Neural cell (in vitro differentiated cells): ENCODE measurements at regions not wholly inside any gene's neighbourhood (a gene's known extent, or its start where the extent isn't known, plus 50 kb on each side); places are given as distances from the start of the nearest gene placed in this dataset.

ENCODE experiments used
- H2AFZ ChIP-seq: fragments of 200-600, 300-800 bp; sonication (generic), shearing (Covaris generic); 2 replicates; pipeline ENCODE4 v1.6.0; 2014; ENCODE audit warnings: low read depth, mild to moderate bottlenecking, antibody characterized with exemption, low read length, moderate library complexity
- H3F3A ChIP-seq: fragments of 200-600 bp; shearing (Covaris generic); 2 replicates; pipeline ENCODE4 v1.6.1; 2016; ENCODE audit warnings: mild to moderate bottlenecking, moderate library complexity, mixed read lengths, antibody characterized with exemption, low read length; ENCODE audit not compliant: insufficient read depth, poor library complexity, severe bottlenecking
- H3K27ac ChIP-seq: fragments of 200-600, 300-800 bp; sonication (generic), shearing (Covaris generic); 2 replicates; pipeline ENCODE4 v1.5.1; 2014; ENCODE audit warnings: mild to moderate bottlenecking, low read length, moderate library complexity
- H3K27me3 ChIP-seq: fragments of 300-800, 200-600 bp; sonication (generic), shearing (Covaris generic); 2 replicates; pipeline ENCODE4 v1.6.0; 2014; ENCODE audit warnings: mild to moderate bottlenecking, low read depth, low read length, moderate library complexity; ENCODE audit not compliant: insufficient read depth
- H3K36me3 ChIP-seq: fragments of 300-800, 200-600 bp; sonication (generic), shearing (Covaris generic); 2 replicates; pipeline ENCODE4 v1.5.1; 2014; ENCODE audit warnings: mild to moderate bottlenecking, antibody characterized with exemption, low read length, moderate library complexity; ENCODE audit not compliant: insufficient read depth
- H3K4me2 ChIP-seq: fragments of 300-800, 200-600 bp; sonication (generic), shearing (Covaris generic); 2 replicates; pipeline ENCODE4 v1.6.0; 2014; ENCODE audit warnings: mild to moderate bottlenecking, low read length
- H3K4me3 ChIP-seq: fragments of 300-800, 200-600 bp; sonication (generic), shearing (Covaris generic); 2 replicates; pipeline ENCODE4 v1.5.1; 2014; ENCODE audit warnings: mild to moderate bottlenecking, low read length, moderate library complexity
- H3K79me2 ChIP-seq: fragments of 200-600 bp; shearing (Covaris generic); replicated peaks from 2 replicates; pipeline ENCODE4 v1.6.0; 2014; ENCODE audit warnings: mild to moderate bottlenecking, low read length, moderate library complexity; ENCODE audit not compliant: insufficient read depth
- H3K9ac ChIP-seq: fragments of 300-800, 200-600 bp; sonication (generic), shearing (Covaris generic); 2 replicates; pipeline ENCODE4 v1.6.1; 2016; ENCODE audit warnings: mild to moderate bottlenecking, low read length, mixed read lengths
- H3K9me2 ChIP-seq: fragments of 200-600 bp; shearing (Covaris generic); 2 replicates; pipeline ENCODE4 v1.6.1; 2016; ENCODE audit warnings: mild to moderate bottlenecking, low read length, mixed read lengths; ENCODE audit not compliant: insufficient read depth
- H3K9me3 ChIP-seq: fragments of 200-600, 300-800 bp; sonication (generic), shearing (Covaris generic); 2 replicates; pipeline ENCODE4 v1.6.1; 2016; ENCODE audit warnings: mild to moderate bottlenecking, mixed run types, low read length, moderate library complexity, mixed read lengths
- H4K20me1 ChIP-seq: fragments of 200-600 bp; shearing (Covaris generic); 2 replicates; pipeline ENCODE4 v1.6.1; 2016; ENCODE audit warnings: mild to moderate bottlenecking, mixed run types; ENCODE audit not compliant: insufficient read depth
- CTCF ChIP-seq: fragments of 450-650 bp; IDR thresholded peaks from 2 replicates; pipeline ENCODE4 v1.5.1; 2014; ENCODE audit warnings: antibody characterized with exemption, mild to moderate bottlenecking, moderate library complexity; ENCODE audit not compliant: poor library complexity, severe bottlenecking
- EP300 ChIP-seq: fragments of 450-650 bp; conservative IDR thresholded peaks from 2 replicates; pipeline ENCODE4 v1.6.1; 2014; ENCODE audit warnings: antibody characterized with exemption, mild to moderate bottlenecking, moderate library complexity; ENCODE audit not compliant: poor library complexity, severe bottlenecking
- EZH2 ChIP-seq: fragments of 200-600, 300-800 bp; shearing (Covaris generic), sonication (generic); IDR thresholded peaks from 2 replicates; pipeline ENCODE4 v1.6.1; 2014; ENCODE audit warnings: antibody characterized with exemption, low read length, borderline replicate concordance, mild to moderate bottlenecking; ENCODE audit not compliant: insufficient read depth, poor library complexity, severe bottlenecking
- MXI1 ChIP-seq: fragments of 450-650 bp; conservative IDR thresholded peaks from 2 replicates; pipeline ENCODE4 v1.6.1; 2014; ENCODE audit warnings: antibody characterized with exemption, mild to moderate bottlenecking; ENCODE audit not compliant: poor library complexity, severe bottlenecking
- POLR2AphosphoS5 ChIP-seq: IDR thresholded peaks from 2 replicates; pipeline ENCODE4 v1.6.1; 2012
- RAD21 ChIP-seq: fragments of 450-650 bp; conservative IDR thresholded peaks from 2 replicates; pipeline ENCODE4 v1.6.1; 2014; ENCODE audit warnings: antibody characterized with exemption, mild to moderate bottlenecking, moderate library complexity
- REST ChIP-seq: IDR thresholded peaks from 2 replicates; pipeline ENCODE4 v1.6.1; 2012; ENCODE audit warnings: borderline replicate concordance
- SMC3 ChIP-seq: fragments of 450-650 bp; conservative IDR thresholded peaks from 2 replicates; pipeline ENCODE4 v1.6.1; 2014; ENCODE audit warnings: antibody characterized with exemption, mild to moderate bottlenecking, moderate library complexity; ENCODE audit not compliant: poor library complexity
- TAF1 ChIP-seq: IDR thresholded peaks from 2 replicates; pipeline ENCODE4 v1.6.1; 2012; ENCODE audit warnings: low read depth

GRCh38 chr3:3448468-3448867 lies 269.0 kb upstream of the CRBN start:
- H3K4me3 ChIP-seq: no peak overlapping the region
- H3K27ac ChIP-seq: no peak overlapping the region
- H3K9me3 ChIP-seq: no peaks in the 10 kb centered on the region

GRCh38 chr3:3447641-3448040 lies 268.1 kb upstream of the CRBN start:
- Histone ChIP-seq H3K27ac (no peak overlapping the region), H3K4me2 (no peak overlapping the region), H3K9ac (no peak overlapping the region), H4K20me1 (no peaks in the 10 kb centered on the region), H3K9me3 (no peaks in the 10 kb centered on the region), H3K36me3 (no peaks in the 10 kb centered on the region), H3K27me3 (no peaks in the 10 kb centered on the region), H2AFZ (no peak overlapping the region), H3K4me3 (no peak overlapping the region), H3K79me2 (no peaks in the 10 kb centered on the region), H3F3A (no peaks in the 10 kb centered on the region), H3K9me2 (no peaks in the 10 kb centered on the region)
- TF ChIP-seq TAF1 (no peak), REST (no peak), MXI1 (no peak), POLR2AphosphoS5 (no peak), CTCF (no peak)

More at GRCh38 chr3:3448468-3448867, 269.0 kb upstream of the CRBN start:
- H3F3A ChIP-seq: no peaks in the 10 kb centered on the region
- no peaks in the 10 kb centered on the region for H3K27me3 ChIP-seq
- no peak overlapping the region for H3K9ac ChIP-seq
- no peak overlapping the region for H2AFZ ChIP-seq
- no peaks in the 10 kb centered on the region for H4K20me1 ChIP-seq
- H3K9me2 ChIP-seq: no peaks in the 10 kb centered on the region
- H3K79me2 ChIP-seq: no peaks in the 10 kb centered on the region
- H3K36me3 ChIP-seq: no peaks in the 10 kb centered on the region
- H3K4me2 ChIP-seq: no peak overlapping the region
- no peak for TF ChIP-seq EP300
- TF ChIP-seq TAF1: no peak
- TF ChIP-seq REST: no peak
- TF ChIP-seq MXI1: no peak
- no peak for TF ChIP-seq CTCF
- no peak for TF ChIP-seq POLR2AphosphoS5
- TF ChIP-seq RAD21: no peak
- TF ChIP-seq SMC3: no peak
- TF ChIP-seq EZH2: no peak
